Osteocyte (in vitro differentiated cells): ENCODE measurements at regions not wholly inside any gene's neighbourhood (a gene's known extent, or its start where the extent isn't known, plus 50 kb on each side); places are given as distances from the start of the nearest gene placed in this dataset.

ENCODE experiments used
- DNase-seq: peaks from one replicate; pipeline ENCODE4 v3.0.0; 2021; ENCODE audit warnings: mixed read lengths; ENCODE audit not compliant: unreplicated experiment; ENCODE audit errors: extremely low spot score
- H3K27ac Mint-ChIP-seq: one replicate; pipeline ENCODE4 v1.8.0; 2021; ENCODE audit warnings: mild to moderate bottlenecking, mixed read lengths; ENCODE audit not compliant: unreplicated experiment
- H3K27me3 Mint-ChIP-seq: one replicate; pipeline ENCODE4 v1.8.0; 2021; ENCODE audit warnings: mixed read lengths; ENCODE audit not compliant: unreplicated experiment
- H3K36me3 Mint-ChIP-seq: one replicate; pipeline ENCODE4 v1.8.0; 2021; ENCODE audit warnings: mixed read lengths; ENCODE audit not compliant: unreplicated experiment
- H3K4me1 Mint-ChIP-seq: one replicate; pipeline ENCODE4 v1.8.0; 2021; ENCODE audit warnings: mixed read lengths; ENCODE audit not compliant: unreplicated experiment
- H3K4me3 Mint-ChIP-seq: one replicate; pipeline ENCODE4 v1.8.0; 2021; ENCODE audit warnings: mild to moderate bottlenecking, moderate library complexity, mixed read lengths; ENCODE audit not compliant: unreplicated experiment
- H3K9me3 Mint-ChIP-seq: one replicate; pipeline ENCODE4 v1.8.0; 2021; ENCODE audit warnings: mixed read lengths; ENCODE audit not compliant: unreplicated experiment
- CTCF ChIP-seq: fragments of 200-600 bp; sonication (generic); IDR thresholded peaks from 2 replicates; pipeline ENCODE4 v1.5.0; 2021; ENCODE audit warnings: antibody characterized with exemption, mild to moderate bottlenecking, moderate library complexity

GRCh38 chr10:32205670-32206069 lies 141.3 kb downstream of the EPC1 start:
- H3K4me3 Mint-ChIP-seq: no peak overlapping the region
- no peak overlapping the region for H3K27ac Mint-ChIP-seq
- TF ChIP-seq CTCF: no peak
- H3K27me3 Mint-ChIP-seq: no peaks in the 10 kb centered on the region
- no peak for DNase-seq
- H3K36me3 Mint-ChIP-seq: peaks cover 2% of the 10 kb centered on the region
- peaks cover 7% of the 10 kb centered on the region for H3K9me3 Mint-ChIP-seq
- peaks cover 2% of the 10 kb centered on the region for H3K4me1 Mint-ChIP-seq

- Mint-ChIP-seq H3K36me3 (peaks cover 2% of the 10 kb centered on the region), H3K27me3 (no peaks in the 10 kb centered on the region), H3K27ac (no peak overlapping the region), H3K9me3 (peaks cover 7% of the 10 kb centered on the region), H3K4me3 (no peak overlapping the region), H3K4me1 (peaks cover 2% of the 10 kb centered on the region)
- no peak for DNase-seq
- TF ChIP-seq CTCF: no peak
Measured at GRCh38 chr10:32204606-32205005, 142.4 kb downstream of the EPC1 start.

GRCh38 chr10:32199714-32200394 lies 143.6 kb upstream of the KIF5B start:
- DNase-seq: no peak

GRCh38 chr10:32197423-32197822 lies 141.2 kb upstream of the KIF5B start:
- TF ChIP-seq CTCF: no peak
- Mint-ChIP-seq H3K4me3 (no peak overlapping the region), H3K27me3 (no peaks in the 10 kb centered on the region), H3K27ac (no peak overlapping the region), H3K9me3 (no peaks in the 10 kb centered on the region), H3K4me1 (no peaks in the 10 kb centered on the region), H3K36me3 (no peaks in the 10 kb centered on the region)
- no peak for DNase-seq

More at GRCh38 chr10:32199714-32200394, 143.6 kb upstream of the KIF5B start:
- Mint-ChIP-seq H3K4me3 (no peak overlapping the region), H3K4me1 (no peaks in the 10 kb centered on the region), H3K27me3 (no peaks in the 10 kb centered on the region), H3K9me3 (peaks cover 7% of the 10 kb centered on the region), H3K27ac (no peak overlapping the region), H3K36me3 (peaks cover 2% of the 10 kb centered on the region)
- no peak for TF ChIP-seq CTCF

- H3K27ac Mint-ChIP-seq: no peak overlapping the region
- H3K36me3 Mint-ChIP-seq: no peaks in the 10 kb centered on the region
- no peak for DNase-seq
Measured at GRCh38 chr10:32190890-32191491, 134.8 kb upstream of the KIF5B start.

More at GRCh38 chr10:32190890-32191491, 134.8 kb upstream of the KIF5B start:
- Mint-ChIP-seq H3K4me1 (peaks cover 2% of the 10 kb centered on the region), H3K9me3 (no peaks in the 10 kb centered on the region), H3K27me3 (no peaks in the 10 kb centered on the region), H3K4me3 (no peak overlapping the region)
- TF ChIP-seq CTCF: peak; percentile 70
